NAMALWA (cell line): ENCODE measurements at regions not wholly inside any gene's neighbourhood (a gene's known extent, or its start where the extent isn't known, plus 50 kb on each side); places are given as distances from the start of the nearest gene placed in this dataset.

Experiments used
- DNase-seq: peaks from one replicate; pipeline ENCODE4 v3.0.0-alpha.2; 2015; ENCODE audit warnings: low spot score

- DNase-seq: no peak
Measured at GRCh38 chr7:148472406-148472805, 118.2 kb upstream of the C7orf33 start.

GRCh38 chr7:148473703-148474480 is 116.7 kb upstream of the C7orf33 start:
- DNase-seq: no peak

GRCh38 chr7:148474481-148475025 is 116.0 kb upstream of the C7orf33 start:
- DNase-seq: no peak

- DNase-seq: no peak
Measured at GRCh38 chr7:148478551-148478950, 112.0 kb upstream of the C7orf33 start.

GRCh38 chr7:148480479-148481146 is 110.0 kb upstream of the C7orf33 start:
- DNase-seq: peak; percentile 37

- no peak for DNase-seq
Measured at GRCh38 chr7:148481147-148481526, 109.4 kb upstream of the C7orf33 start.

GRCh38 chr7:148481971-148482626 is 108.5 kb upstream of the C7orf33 start:
- DNase-seq: no peak

GRCh38 chr7:148483515-148484308 is 106.9 kb upstream of the C7orf33 start:
- no peak for DNase-seq

GRCh38 chr7:148484486-148484885 is 106.1 kb upstream of the C7orf33 start:
- no peak for DNase-seq

- peak; percentile 27 for DNase-seq
Measured at GRCh38 chr7:148485618-148486017, 104.9 kb upstream of the C7orf33 start.

- DNase-seq: no peak
Measured at GRCh38 chr7:148486937-148487336, 103.6 kb upstream of the C7orf33 start.

GRCh38 chr7:148487912-148488311 is 102.7 kb upstream of the C7orf33 start:
- no peak for DNase-seq

GRCh38 chr7:148489678-148490077 is 100.9 kb upstream of the C7orf33 start:
- DNase-seq: no peak

- DNase-seq: no peak
Measured at GRCh38 chr7:148492157-148492860, 98.3 kb upstream of the C7orf33 start.

- no peak for DNase-seq
Measured at GRCh38 chr7:148495605-148496004, 95.0 kb upstream of the C7orf33 start.

GRCh38 chr7:148500978-148501377 is 89.6 kb upstream of the C7orf33 start:
- DNase-seq: no peak

- peak; percentile 76 for DNase-seq
Measured at GRCh38 chr7:148503900-148504487, 86.6 kb upstream of the C7orf33 start.

- DNase-seq: no peak
Measured at GRCh38 chr7:148505645-148506375, 84.8 kb upstream of the C7orf33 start.

- DNase-seq: peak; percentile 45
Measured at GRCh38 chr7:148507064-148507573, 83.4 kb upstream of the C7orf33 start.

GRCh38 chr7:148507787-148508186 is 82.8 kb upstream of the C7orf33 start:
- DNase-seq: no peak
